Lung microvascular endothelial cell (primary cell): ENCODE measurements at regions not wholly inside any gene's neighbourhood (a gene's known extent, or its start where the extent isn't known, plus 50 kb on each side); places are given as distances from the start of the nearest gene placed in this dataset.

ENCODE experiments used
- DNase-seq, 2 donors: peaks; one replicate each; pipeline versions ENCODE4 v3.0.0 to v3.0.0-alpha.2; 2010; ENCODE audit warnings: low read depth in 2 of 2

GRCh38 chr6:168968801-168969200, 284.8 kb downstream of the THBS2 start:
- no peak for DNase-seq

DNA sequence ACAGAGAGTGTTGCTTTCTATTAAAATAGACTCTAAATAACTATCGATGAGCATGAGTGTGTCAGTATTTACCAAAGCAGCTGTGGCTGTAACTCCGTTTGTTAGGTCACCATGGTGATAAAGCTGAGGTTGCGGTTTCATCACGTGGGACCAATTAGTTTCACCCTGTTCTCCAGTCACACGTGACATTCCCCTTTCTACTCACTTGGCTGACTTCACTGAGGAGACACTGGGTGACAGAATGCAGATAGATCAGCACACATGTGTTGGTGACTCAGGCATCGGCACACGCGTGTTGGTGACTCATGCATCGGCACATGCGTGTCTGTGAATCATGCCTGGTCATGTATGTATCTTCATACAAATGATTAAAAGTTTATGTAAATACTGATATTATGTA, 285.4 kb downstream of the THBS2 start:
- peak in 1 of 2 donors; percentile 14 for DNase-seq

GRCh38 chr6:168967281-168967925, 286.2 kb downstream of the THBS2 start:
- peak in 1 of 2 donors; percentile 34 for DNase-seq

GRCh38 chr6:168964138-168964835, 289.4 kb downstream of the THBS2 start:
- DNase-seq: no peak

GRCh38 chr6:168962886-168963285, 290.8 kb downstream of the THBS2 start:
- DNase-seq: peak in 1 of 2 donors; percentile 17

GRCh38 chr6:168961264-168961656, 292.4 kb downstream of the THBS2 start:
- no peak for DNase-seq

- no peak for DNase-seq
These were observed 292.9 kb downstream of the THBS2 start for GRCh38 chr6:168960551-168961263.

DNA sequence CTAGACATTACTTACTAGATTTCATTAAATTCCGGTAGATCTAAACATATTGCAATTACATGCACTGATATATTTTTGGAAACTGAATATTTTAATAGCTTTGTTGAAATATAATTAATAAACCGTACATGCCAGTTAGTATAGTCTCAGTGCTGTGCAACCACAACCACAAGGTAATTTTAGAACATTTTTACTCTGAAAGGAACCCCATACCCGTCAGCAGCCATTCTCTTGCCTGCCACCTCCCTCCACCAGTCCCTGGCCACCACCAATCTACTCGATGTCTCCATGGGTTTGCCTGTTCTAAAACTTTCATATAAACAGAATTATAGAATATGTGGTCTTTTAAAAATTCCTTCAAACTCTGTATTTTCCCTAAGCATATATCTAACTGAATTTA, 293.9 kb downstream of the THBS2 start:
- DNase-seq: no peak

DNA sequence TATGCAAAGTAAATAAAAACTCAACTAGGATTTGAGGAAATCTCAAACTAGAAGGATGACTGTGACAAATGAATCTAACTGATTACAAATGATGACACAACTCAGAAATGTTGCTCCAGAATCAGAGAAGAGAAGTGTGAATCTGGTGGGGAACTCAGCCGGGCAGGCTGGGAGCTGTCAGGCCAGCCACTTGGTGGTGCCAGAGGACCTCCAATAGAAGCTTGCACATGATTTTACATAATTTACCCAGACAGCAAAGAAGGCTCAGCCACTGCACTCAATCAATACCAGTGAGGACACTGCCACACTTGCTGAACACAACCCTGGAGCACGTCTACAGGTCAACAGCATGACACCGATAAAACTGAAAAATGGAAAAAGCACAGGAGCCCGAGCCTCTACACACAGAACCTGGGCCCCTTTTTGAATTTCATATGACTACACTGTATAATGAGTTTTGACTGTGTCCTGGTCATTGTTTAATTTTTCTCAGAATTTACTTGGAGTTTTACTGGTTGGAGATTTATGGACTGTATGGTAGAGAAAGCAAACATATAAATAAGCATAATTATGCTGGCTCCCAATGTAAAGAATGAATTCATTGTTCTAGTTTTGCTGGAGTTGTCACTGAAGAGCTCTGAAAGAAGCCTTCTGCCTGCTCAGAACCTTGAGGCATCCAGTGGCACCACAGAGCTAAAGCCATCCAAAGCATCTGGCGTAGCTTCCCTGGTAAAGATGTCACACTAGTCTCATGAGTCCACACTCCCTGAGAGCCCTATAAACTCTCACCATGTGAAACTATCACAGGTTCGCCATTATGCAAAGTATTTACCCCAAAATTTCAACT, 296.5 kb downstream of the THBS2 start:
- DNase-seq: peak; percentile 53 to 68

- DNase-seq: no peak
These were observed 297.4 kb downstream of the THBS2 start for GRCh38 chr6:168956141-168956838.

- DNase-seq: no peak
These were observed 300.2 kb downstream of the THBS2 start for GRCh38 chr6:168953461-168953860.

DNA sequence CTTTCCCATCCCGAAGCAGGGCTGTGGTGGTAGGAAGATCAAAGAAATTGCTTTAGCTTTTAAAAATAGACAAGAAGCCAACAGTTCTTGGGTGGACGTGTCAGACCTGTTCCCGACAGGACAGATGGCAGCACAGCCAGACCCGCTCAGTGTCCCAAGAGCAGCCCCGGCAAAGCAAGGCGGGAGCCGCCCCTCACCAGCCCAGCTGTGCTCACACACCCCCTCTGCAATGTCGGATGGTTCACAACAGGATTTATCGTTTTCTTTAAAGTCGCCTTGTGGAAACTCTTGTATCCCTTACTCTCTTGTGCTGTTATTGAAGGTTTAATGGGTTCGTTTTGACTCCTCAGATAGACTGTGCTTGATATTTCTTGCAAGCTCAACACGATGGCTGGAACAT, 302.4 kb downstream of the THBS2 start:
- no peak for DNase-seq

DNA sequence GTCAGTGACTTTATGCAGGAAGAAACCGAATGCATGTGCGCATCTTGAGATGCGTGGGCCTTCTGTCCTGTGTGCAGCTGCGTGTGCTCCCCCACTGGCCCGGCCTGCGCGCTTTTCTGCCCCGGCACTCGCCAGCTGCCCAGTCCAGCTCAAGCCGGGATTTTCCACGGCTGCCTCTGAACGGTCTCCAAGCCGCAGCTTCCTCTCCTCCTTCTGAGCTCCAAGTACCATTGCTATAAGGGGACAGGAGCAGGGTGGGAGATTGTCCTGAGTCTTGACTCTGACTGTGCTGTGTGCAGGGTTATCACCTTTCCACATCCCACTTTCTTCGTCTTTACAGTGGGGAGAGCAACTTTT, 302.8 kb downstream of the THBS2 start:
- no peak for DNase-seq

DNA sequence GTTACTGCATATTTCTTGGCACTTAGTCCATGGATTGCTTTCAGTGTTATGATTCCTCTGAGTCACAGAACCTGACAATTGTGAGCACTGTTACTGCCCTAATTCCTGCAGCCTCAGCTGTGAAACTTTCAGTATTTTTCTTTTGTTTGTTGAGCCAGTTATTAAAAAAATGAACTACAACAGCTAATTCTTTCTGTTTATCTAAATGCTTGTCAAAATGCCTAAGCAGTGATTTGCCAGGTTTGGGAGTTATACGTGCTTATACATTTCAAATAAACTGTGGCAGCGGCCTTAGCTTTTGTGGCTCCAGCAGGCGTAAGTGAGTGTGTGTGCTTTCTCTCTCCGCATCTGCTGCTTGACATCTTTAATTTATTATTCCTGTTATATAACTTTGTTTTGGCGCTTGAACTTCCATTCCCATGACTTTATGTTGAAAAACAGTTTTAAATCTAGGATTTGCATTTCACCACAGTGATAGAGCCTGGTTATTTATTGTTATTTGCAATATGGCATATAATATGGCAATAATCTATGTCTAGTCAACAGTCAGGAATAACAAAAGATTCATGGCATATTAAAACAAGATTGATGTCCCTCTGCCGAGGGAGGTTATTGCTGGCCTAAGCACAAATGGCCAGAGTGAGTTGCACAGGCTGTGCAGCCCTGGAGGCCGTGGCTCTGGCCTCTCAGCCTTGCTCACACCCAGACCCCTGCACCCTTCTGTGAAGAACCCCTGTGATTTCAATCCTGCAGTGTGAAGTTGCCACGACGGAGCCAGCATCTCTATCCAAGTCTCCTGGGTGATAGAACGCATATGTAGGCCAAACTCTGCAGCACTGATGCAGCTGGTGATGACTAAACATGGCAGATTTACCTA, 303.4 kb downstream of the THBS2 start:
- no peak for DNase-seq

- no peak for DNase-seq
These were observed 304.6 kb downstream of the THBS2 start for GRCh38 chr6:168948990-168949531.

DNA sequence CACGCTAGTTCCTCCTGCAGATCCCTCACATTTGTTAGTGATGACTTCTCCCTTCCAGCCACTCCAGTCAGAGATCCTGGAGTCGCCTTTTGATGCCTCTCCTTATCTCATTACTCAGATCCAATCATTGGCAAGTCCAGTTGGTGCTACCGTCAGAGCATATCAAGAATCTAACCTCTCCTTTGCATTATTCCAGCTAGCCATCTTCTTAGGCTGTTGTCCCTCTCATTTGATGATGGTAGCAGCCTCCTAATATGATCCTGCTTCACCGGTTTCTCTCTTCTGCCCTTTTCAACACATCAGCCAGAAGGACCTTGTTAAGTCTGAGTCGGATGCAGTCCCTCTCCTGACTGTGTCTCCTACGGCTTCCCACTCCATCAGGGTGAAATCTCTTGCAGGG, 305.6 kb downstream of the THBS2 start:
- no peak for DNase-seq

DNA sequence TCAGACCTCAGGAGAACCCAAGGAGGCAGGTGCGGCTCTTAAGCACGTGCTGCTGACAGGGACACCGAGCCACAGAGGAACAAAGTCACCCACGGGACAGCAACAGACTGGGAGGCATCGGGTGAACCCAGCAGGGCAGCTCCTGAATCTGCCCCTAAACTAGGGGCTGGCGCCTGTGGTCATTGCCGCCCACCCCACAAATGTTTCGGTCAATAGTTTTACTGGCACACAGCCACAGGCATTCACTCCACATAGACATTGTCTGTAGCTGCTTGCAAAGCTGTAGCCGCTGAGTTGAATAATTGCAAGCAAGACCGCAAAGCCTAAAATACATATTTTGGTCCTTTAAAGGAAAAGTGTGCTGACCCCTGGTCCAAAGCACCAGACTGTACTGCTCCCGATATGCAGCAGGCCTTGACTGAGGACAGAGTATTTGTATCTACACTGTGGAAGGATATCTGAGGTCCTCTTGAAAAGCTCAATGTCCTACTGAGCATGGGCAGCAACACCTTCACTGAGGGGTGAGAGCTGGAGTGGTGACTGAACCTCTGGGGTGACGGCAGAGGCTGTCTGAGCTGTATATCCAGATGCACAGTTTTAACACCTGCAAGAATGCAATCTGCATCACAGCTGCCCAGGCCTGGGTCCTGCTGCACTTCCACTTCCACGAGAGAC, 310.3 kb downstream of the THBS2 start:
- no peak for DNase-seq

DNA sequence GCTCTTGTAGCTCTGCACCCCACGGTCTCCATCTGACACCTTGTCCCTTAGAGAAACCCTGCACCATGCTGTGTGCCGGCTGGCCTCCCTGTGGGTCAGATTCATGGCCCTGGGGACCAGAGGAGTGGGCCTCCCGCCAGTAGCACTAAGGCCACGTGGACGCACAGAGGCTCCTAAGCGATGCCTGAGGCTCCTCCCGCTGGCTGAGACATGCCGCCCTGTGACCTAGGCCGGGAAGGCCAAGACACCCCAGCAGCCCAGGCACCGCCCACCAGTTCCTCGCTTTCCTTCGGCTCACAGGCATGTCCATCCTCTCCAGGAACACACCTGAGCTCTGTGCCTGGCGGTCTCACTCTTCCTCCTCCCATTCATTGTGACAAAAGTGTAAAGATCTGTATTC, 311.0 kb downstream of the THBS2 start:
- DNase-seq: no peak

DNA sequence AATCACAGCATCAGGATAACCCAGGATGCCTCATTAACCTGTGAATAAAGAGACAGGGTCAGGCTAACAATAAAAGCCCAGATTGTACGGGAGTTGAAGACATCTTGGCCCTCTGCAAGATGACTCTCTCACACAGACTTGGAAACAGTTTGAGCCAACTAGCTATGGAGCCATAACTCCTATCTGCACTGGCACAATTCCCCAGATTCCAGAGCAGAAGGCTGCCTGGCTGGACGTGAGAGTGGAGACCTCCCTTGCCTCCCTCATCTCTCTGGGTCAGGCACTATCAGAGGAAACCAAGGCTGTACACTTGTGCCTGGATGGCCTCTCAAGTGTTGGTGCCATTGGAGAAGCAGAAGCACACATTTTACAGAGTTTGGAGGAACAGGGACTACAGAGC, 312.6 kb downstream of the THBS2 start:
- no peak for DNase-seq
